LNCaP clone FGC (cell line): ENCODE measurements at regions not wholly inside any gene's neighbourhood (a gene's known extent, or its start where the extent isn't known, plus 50 kb on each side); places are given as distances from the start of the nearest gene placed in this dataset.
"Not testable (repeated sequence)": the region's sequence is repeated elsewhere in the genome, so short reads cannot be mapped to it uniquely, and the experiment has no call there.

ENCODE experiments used
- DNase-seq: peaks from one replicate; pipeline ENCODE4 v3.0.0-alpha.2; 2011; ENCODE audit warnings: low read depth
- H3K4me3 ChIP-seq: 2 replicates; pipeline ENCODE4 v1.5.1; 2011; ENCODE audit warnings: mild to moderate bottlenecking, low read depth, low read length, control low read depth
- CTCF ChIP-seq: IDR thresholded peaks from 2 replicates; pipeline ENCODE4 v1.5.1; 2012; ENCODE audit warnings: mild to moderate bottlenecking; ENCODE audit not compliant: control insufficient read depth, insufficient read depth; ENCODE audit errors: extremely low read depth

GRCh38 chr4:141352331-141352730, 131.6 kb downstream of the ZNF330 start:
- H3K4me3 ChIP-seq, result no peak overlapping the region
- no peak for DNase-seq
- TF ChIP-seq CTCF, result no peak

GRCh38 chr4:141352909-141353525, 132.3 kb downstream of the ZNF330 start:
- DNase-seq, result no peak
- TF ChIP-seq CTCF, result no peak
- H3K4me3 ChIP-seq, result no peak overlapping the region

- TF ChIP-seq CTCF, result no peak
- no peak for DNase-seq
- H3K4me3 ChIP-seq, result no peak overlapping the region
Measured at GRCh38 chr4:141356321-141356962, 135.7 kb downstream of the ZNF330 start.

GRCh38 chr4:141356963-141357335, 136.3 kb downstream of the ZNF330 start:
- DNase-seq, result no peak
- TF ChIP-seq CTCF, result no peak
- no peak overlapping the region for H3K4me3 ChIP-seq

GRCh38 chr4:141368241-141368640, 147.5 kb downstream of the ZNF330 start:
- not testable (repeated sequence) for H3K4me3 ChIP-seq, DNase-seq

GRCh38 chr4:141371206-141371605, 150.5 kb downstream of the ZNF330 start:
- no peak for TF ChIP-seq CTCF
- DNase-seq, result no peak
- no peak overlapping the region for H3K4me3 ChIP-seq

- TF ChIP-seq CTCF, result peak; percentile 66
- H3K4me3 ChIP-seq, result no peak overlapping the region
- DNase-seq, result peak; percentile 43
Measured at GRCh38 chr4:141375855-141376254, 155.2 kb downstream of the ZNF330 start.
